H1 (cell line): ENCODE measurements at regions not wholly inside any gene's neighbourhood (a gene's known extent, or its start where the extent isn't known, plus 50 kb on each side); places are given as distances from the start of the nearest gene placed in this dataset.

Experiments used
- TF ChIP-seq, protein P1 (sequence below): IDR thresholded peaks from 2 replicates; pipeline ENCODE4 v1.6.1; 2012; ENCODE audit warnings: inconsistent platforms

DNA sequence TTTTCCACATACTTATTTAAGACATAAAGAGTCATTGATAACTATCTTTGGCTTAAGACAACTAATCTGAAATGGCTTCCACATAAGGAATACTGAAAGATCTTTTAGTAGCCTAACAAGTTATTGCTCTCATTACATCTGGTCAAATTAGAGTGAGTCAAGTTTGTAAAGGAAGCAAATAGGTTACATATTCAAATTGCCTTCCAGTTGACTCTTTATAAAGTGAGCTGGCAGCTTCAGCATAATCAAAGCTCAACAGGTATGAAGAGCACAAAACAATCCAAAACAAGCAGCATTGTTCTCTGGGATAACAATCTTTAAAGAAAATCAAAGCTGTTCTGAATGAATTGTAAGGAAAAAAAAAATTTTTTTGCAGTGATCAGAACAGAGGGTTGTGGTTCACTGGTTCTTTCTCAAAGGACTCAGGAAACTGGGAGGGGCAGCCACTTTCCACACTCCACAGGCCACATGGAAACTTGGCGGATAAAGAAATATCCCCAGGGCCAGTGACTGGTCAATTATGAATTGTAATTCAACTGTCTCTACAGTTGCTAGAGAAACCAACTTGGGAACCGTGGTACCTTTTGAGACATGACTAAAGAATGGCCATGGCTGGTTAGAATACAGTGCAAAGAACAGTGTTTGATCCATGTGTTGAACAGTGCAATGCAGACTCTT is 369.3 kb upstream of the KCNH7 start (continued):
- TF ChIP-seq, protein P1, sequence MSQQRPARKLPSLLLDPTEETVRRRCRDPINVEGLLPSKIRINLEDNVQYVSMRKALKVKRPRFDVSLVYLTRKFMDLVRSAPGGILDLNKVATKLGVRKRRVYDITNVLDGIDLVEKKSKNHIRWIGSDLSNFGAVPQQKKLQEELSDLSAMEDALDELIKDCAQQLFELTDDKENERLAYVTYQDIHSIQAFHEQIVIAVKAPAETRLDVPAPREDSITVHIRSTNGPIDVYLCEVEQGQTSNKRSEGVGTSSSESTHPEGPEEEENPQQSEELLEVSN: no peak
